Liver (tissue), 8 donors: ENCODE measurements at regions not wholly inside any gene's neighbourhood (a gene's known extent, or its start where the extent isn't known, plus 50 kb on each side); places are given as distances from the start of the nearest gene placed in this dataset.

Source experiments
- DNase-seq: peaks from one replicate; pipeline ENCODE4 v3.0.0-alpha.2; 2017; ENCODE audit warnings: low spot score
- H3K27ac ChIP-seq, 2 donors: one replicate each; pipeline ENCODE4 v1.7.0; 2013; ENCODE audit warnings: inconsistent platforms in 2 of 2, low read length in 2 of 2, control low read depth in 1 of 2, low read depth in 1 of 2, mild to moderate bottlenecking in 1 of 2
- H3K27me3 ChIP-seq, 4 donors: one replicate each; pipeline versions ENCODE4 v1.6.1 to v1.7.0; 2013; ENCODE audit warnings: low read length in 3 of 4, inconsistent platforms in 1 of 4, mild to moderate bottlenecking in 1 of 4, moderate library complexity in 1 of 4; ENCODE audit not compliant: control insufficient read depth in 4 of 4, insufficient read depth in 4 of 4
- H3K36me3 ChIP-seq, 4 donors: one replicate each; pipeline versions ENCODE4 v1.6.1 to v1.7.0; 2013; ENCODE audit warnings: low read length in 3 of 4, mild to moderate bottlenecking in 3 of 4, low read depth in 1 of 4, moderate library complexity in 1 of 4; ENCODE audit not compliant: control insufficient read depth in 4 of 4, insufficient read depth in 3 of 4
- H3K4me1 ChIP-seq, 4 donors: one replicate each; pipeline versions ENCODE4 v1.6.1 to v1.7.0; 2013; ENCODE audit warnings: low read length in 3 of 4, mild to moderate bottlenecking in 3 of 4, moderate library complexity in 1 of 4; ENCODE audit not compliant: control insufficient read depth in 4 of 4, insufficient read depth in 4 of 4
- H3K4me3 ChIP-seq, 3 donors: one replicate each; pipeline versions ENCODE4 v1.6.1 to v1.7.0; 2013; ENCODE audit warnings: low read length in 3 of 3, control low read depth in 1 of 3, low read depth in 1 of 3, mild to moderate bottlenecking in 1 of 3
- H3K9ac ChIP-seq, 2 donors: one replicate each; pipeline ENCODE4 v1.7.0; 2013; ENCODE audit warnings: low read length in 2 of 2, mild to moderate bottlenecking in 2 of 2, moderate library complexity in 2 of 2, control low read depth in 1 of 2, low read depth in 1 of 2
- H3K9me3 ChIP-seq, 4 donors: one replicate each; pipeline versions ENCODE4 v1.6.1 to v1.7.0; 2013; ENCODE audit warnings: low read length in 3 of 4; ENCODE audit not compliant: control insufficient read depth in 4 of 4
- EGR1 ChIP-seq, 2 donors: IDR thresholded peaks; 2 replicates each; pipeline ENCODE4 v1.6.1; 2016 to 2018; ENCODE audit warnings: antibody characterized with exemption in 2 of 2, low read depth in 2 of 2
- FOXA1 ChIP-seq: IDR thresholded peaks from 2 replicates; pipeline ENCODE4 v1.6.1; 2016; ENCODE audit warnings: antibody characterized with exemption
- FOXA2 ChIP-seq: IDR thresholded peaks from 2 replicates; pipeline ENCODE4 v1.6.1; 2016; ENCODE audit warnings: antibody characterized with exemption
- GABPA ChIP-seq, 2 donors: IDR thresholded peaks in 1 of 2; conservative IDR thresholded peaks in 1 of 2; 2 replicates each; pipeline ENCODE4 v1.6.1; 2016; ENCODE audit warnings: antibody characterized with exemption in 2 of 2, mild to moderate bottlenecking in 1 of 2, moderate library complexity in 1 of 2
- HNF4A ChIP-seq, 2 donors: conservative IDR thresholded peaks; 2 replicates each; pipeline ENCODE4 v1.6.1; 2016; ENCODE audit warnings: antibody characterized with exemption in 2 of 2, mild to moderate bottlenecking in 2 of 2
- HNF4G ChIP-seq: IDR thresholded peaks from 2 replicates; pipeline ENCODE4 v1.6.1; 2016; ENCODE audit warnings: antibody characterized with exemption
- JUND ChIP-seq, 2 donors: IDR thresholded peaks; 2 replicates each; pipeline ENCODE4 v1.6.1; 2016; ENCODE audit warnings: antibody characterized with exemption in 2 of 2
- NR2F2 ChIP-seq: IDR thresholded peaks from 2 replicates; pipeline ENCODE4 v1.6.1; 2016; ENCODE audit warnings: antibody characterized with exemption
- RAD21 ChIP-seq, 2 donors: IDR thresholded peaks; 2 replicates each; pipeline ENCODE4 v1.6.1; 2016; ENCODE audit warnings: antibody characterized with exemption in 2 of 2, mild to moderate bottlenecking in 2 of 2
- REST ChIP-seq: IDR thresholded peaks from 2 replicates; pipeline ENCODE4 v1.6.1; 2016; ENCODE audit warnings: antibody characterized with exemption, mild to moderate bottlenecking
- RXRA ChIP-seq, 2 donors: IDR thresholded peaks; 2 replicates each; pipeline ENCODE4 v1.6.1; 2017 to 2018; ENCODE audit warnings: antibody characterized with exemption in 2 of 2, mild to moderate bottlenecking in 1 of 2
- SP1 ChIP-seq: IDR thresholded peaks from 2 replicates; pipeline ENCODE4 v1.6.1; 2018; ENCODE audit warnings: antibody characterized with exemption, mild to moderate bottlenecking
- TAF1 ChIP-seq: conservative IDR thresholded peaks from 2 replicates; pipeline ENCODE4 v1.6.1; 2016; ENCODE audit warnings: antibody characterized with exemption, mild to moderate bottlenecking
- YY1 ChIP-seq: IDR thresholded peaks from 2 replicates; pipeline ENCODE4 v1.6.1; 2016; ENCODE audit warnings: antibody characterized with exemption, mild to moderate bottlenecking
- ZBTB33 ChIP-seq: IDR thresholded peaks from 2 replicates; pipeline ENCODE4 v1.6.1; 2016; ENCODE audit warnings: antibody characterized with exemption
- WGBS: extraction: QIAGEN DNeasy Blood & Tissue Kit; methylation state at CpG from one replicate; pipeline ENCODE4 v1.1.7; 2013; 5-methylcytosine and 5-hydroxymethylcytosine counted together
- TF ChIP-seq, protein P1 (sequence below): fragments of 150-350 bp; IDR thresholded peaks from 2 replicates; pipeline ENCODE4 v1.5.1; 2017; ENCODE audit warnings: improper control_type of control experiment, low read depth, low read length; ENCODE audit not compliant: missing input control
- TF ChIP-seq, protein P2 (sequence below): IDR thresholded peaks from 2 replicates; pipeline ENCODE4 v1.6.1; 2016; ENCODE audit warnings: antibody characterized with exemption
- TF ChIP-seq, protein P3 (sequence below): IDR thresholded peaks from 2 replicates; pipeline ENCODE4 v1.6.1; 2016; ENCODE audit warnings: antibody characterized with exemption
- donor health status: healthy.
- donor health status: healthy.
- donor health status: healthy.
- donor health status: healthy.
- donor health status: healthy.

GRCh38 chr9:26131886-26132285 lies 453.6 kb upstream of the TUSC1 start:
- WGBS, result 89% methylated on average over 1 of the region's 1 CpG
- DNase-seq, result no peak
- TF ChIP-seq HNF4A (conservative IDR thresholded peaks at IDR 0.05), result no peak
- TF ChIP-seq FOXA1, result no peak
- TF ChIP-seq, protein P1, sequence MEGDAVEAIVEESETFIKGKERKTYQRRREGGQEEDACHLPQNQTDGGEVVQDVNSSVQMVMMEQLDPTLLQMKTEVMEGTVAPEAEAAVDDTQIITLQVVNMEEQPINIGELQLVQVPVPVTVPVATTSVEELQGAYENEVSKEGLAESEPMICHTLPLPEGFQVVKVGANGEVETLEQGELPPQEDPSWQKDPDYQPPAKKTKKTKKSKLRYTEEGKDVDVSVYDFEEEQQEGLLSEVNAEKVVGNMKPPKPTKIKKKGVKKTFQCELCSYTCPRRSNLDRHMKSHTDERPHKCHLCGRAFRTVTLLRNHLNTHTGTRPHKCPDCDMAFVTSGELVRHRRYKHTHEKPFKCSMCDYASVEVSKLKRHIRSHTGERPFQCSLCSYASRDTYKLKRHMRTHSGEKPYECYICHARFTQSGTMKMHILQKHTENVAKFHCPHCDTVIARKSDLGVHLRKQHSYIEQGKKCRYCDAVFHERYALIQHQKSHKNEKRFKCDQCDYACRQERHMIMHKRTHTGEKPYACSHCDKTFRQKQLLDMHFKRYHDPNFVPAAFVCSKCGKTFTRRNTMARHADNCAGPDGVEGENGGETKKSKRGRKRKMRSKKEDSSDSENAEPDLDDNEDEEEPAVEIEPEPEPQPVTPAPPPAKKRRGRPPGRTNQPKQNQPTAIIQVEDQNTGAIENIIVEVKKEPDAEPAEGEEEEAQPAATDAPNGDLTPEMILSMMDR, result no peak
- no peak for TF ChIP-seq SP1
- no peak for TF ChIP-seq RAD21 (IDR thresholded peaks at IDR 0.05)
- TF ChIP-seq, protein P2, sequence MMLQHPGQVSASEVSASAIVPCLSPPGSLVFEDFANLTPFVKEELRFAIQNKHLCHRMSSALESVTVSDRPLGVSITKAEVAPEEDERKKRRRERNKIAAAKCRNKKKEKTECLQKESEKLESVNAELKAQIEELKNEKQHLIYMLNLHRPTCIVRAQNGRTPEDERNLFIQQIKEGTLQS, result no peak
- no peak for TF ChIP-seq REST
- no peak for TF ChIP-seq EGR1 (IDR thresholded peaks at IDR 0.05; ENCODE audit: low read depth in 2 of 2)
- TF ChIP-seq YY1, result no peak
- no peak for TF ChIP-seq ZBTB33
- TF ChIP-seq FOXA2, result no peak
- TF ChIP-seq TAF1, result no peak
- no peak for TF ChIP-seq NR2F2
- TF ChIP-seq, protein P3, sequence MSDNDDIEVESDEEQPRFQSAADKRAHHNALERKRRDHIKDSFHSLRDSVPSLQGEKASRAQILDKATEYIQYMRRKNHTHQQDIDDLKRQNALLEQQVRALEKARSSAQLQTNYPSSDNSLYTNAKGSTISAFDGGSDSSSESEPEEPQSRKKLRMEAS, result no peak
- TF ChIP-seq GABPA (IDR thresholded peaks at IDR 0.05 in 1 of 2, conservative IDR thresholded peaks at IDR 0.05 in 1 of 2), result no peak
- TF ChIP-seq HNF4G, result no peak
- TF ChIP-seq JUND (IDR thresholded peaks at IDR 0.05), result no peak
- no peak for TF ChIP-seq RXRA (IDR thresholded peaks at IDR 0.05)
- H3K4me3 ChIP-seq, result no peak overlapping the region
- no peaks in the 10 kb centered on the region for H3K9me3 ChIP-seq
- H3K9ac ChIP-seq, result no peak overlapping the region
- no peaks in the 10 kb centered on the region for H3K36me3 ChIP-seq
- H3K4me1 ChIP-seq, result no peaks in the 10 kb centered on the region
- H3K27me3 ChIP-seq, result no peaks in the 10 kb centered on the region
- no peak overlapping the region for H3K27ac ChIP-seq

DNA sequence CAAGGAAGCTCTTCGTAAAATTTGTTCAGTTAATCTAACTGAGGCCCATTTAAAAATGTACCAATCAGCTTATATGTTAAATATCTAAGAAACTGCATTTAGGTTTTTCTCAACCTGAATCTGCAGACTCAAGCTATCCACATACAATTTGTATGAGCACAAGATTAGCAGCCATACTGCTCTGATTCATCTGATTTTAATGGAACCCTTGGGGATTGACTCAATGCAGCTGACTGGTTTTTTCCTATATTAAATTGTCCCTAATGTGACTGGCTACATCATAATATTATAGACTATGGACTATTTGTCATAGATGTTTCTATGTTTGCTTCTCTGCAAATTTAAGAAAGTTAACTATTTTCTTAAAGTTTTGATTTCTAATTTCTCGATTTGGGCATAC lies 451.0 kb upstream of the TUSC1 start:
- Histone ChIP-seq H3K4me1 (no peaks in the 10 kb centered on the region), H3K9ac (no peak overlapping the region), H3K27me3 (no peaks in the 10 kb centered on the region), H3K27ac (no peak overlapping the region), H3K36me3 (no peaks in the 10 kb centered on the region), H3K9me3 (no peaks in the 10 kb centered on the region), H3K4me3 (no peak overlapping the region)
- DNase-seq, result no peak
- WGBS, result 71% methylated on average over 2 of the region's 2 CpGs
- TF ChIP-seq FOXA1, result no peak
- TF ChIP-seq RXRA (IDR thresholded peaks at IDR 0.05), result no peak
- TF ChIP-seq, protein P1, result no peak
- TF ChIP-seq JUND (IDR thresholded peaks at IDR 0.05), result no peak
- TF ChIP-seq GABPA (IDR thresholded peaks at IDR 0.05 in 1 of 2, conservative IDR thresholded peaks at IDR 0.05 in 1 of 2), result no peak
- no peak for TF ChIP-seq RAD21 (IDR thresholded peaks at IDR 0.05)
- TF ChIP-seq EGR1 (IDR thresholded peaks at IDR 0.05; ENCODE audit: low read depth in 2 of 2), result no peak
- TF ChIP-seq HNF4G, result no peak
- TF ChIP-seq FOXA2, result no peak
- no peak for TF ChIP-seq HNF4A (conservative IDR thresholded peaks at IDR 0.05)
- TF ChIP-seq NR2F2, result no peak
- no peak for TF ChIP-seq ZBTB33
